ENCODE measurements at regions not wholly inside any gene's neighbourhood (a gene's known extent, or its start where the extent isn't known, plus 50 kb on each side); places are given as distances from the start of the nearest gene placed in this dataset.

- no peak for DNase-seq
- Mint-ChIP-seq H3K4me1 (ENCODE audit: low read depth) (no peaks in the 10 kb centered on the region), H3K9me3 (no peaks in the 10 kb centered on the region), H3K36me3 (ENCODE audit: low read depth) (no peaks in the 10 kb centered on the region), H3K27ac (no peak overlapping the region), H3K4me3 (no peak overlapping the region), H3K27me3 (ENCODE audit: insufficient read depth) (peaks cover 2% of the 10 kb centered on the region; the same call in 1 of the 2 replicates)
- TF ChIP-seq CTCF (IDR thresholded peaks at IDR 0.05), result no peak
Measured at GRCh38 chr1:71240656-71241055, 159.8 kb upstream of the ZRANB2 start.

- no peaks in the 10 kb centered on the region for H3K9me3 Mint-ChIP-seq
- no peak overlapping the region for H3K4me3 Mint-ChIP-seq
- no peak for TF ChIP-seq CTCF (IDR thresholded peaks at IDR 0.05)
- H3K27me3 Mint-ChIP-seq (ENCODE audit: insufficient read depth), result peaks cover 2% of the 10 kb centered on the region
- no peak for DNase-seq
- no peaks in the 10 kb centered on the region for H3K4me1 Mint-ChIP-seq (ENCODE audit: low read depth)
- H3K27ac Mint-ChIP-seq, result no peak overlapping the region
- H3K36me3 Mint-ChIP-seq (ENCODE audit: low read depth), result no peaks in the 10 kb centered on the region
Measured at GRCh38 chr1:71236503-71236902, 155.7 kb upstream of the ZRANB2 start.

- no peak for TF ChIP-seq CTCF (IDR thresholded peaks at IDR 0.05)
- no peaks in the 10 kb centered on the region for H3K36me3 Mint-ChIP-seq (ENCODE audit: low read depth)
- H3K4me3 Mint-ChIP-seq, result no peak overlapping the region
- H3K27ac Mint-ChIP-seq, result no peak overlapping the region
- no peaks in the 10 kb centered on the region; the same call in 1 of the 2 replicates for H3K27me3 Mint-ChIP-seq (ENCODE audit: insufficient read depth)
- H3K9me3 Mint-ChIP-seq, result no peaks in the 10 kb centered on the region
- no peaks in the 10 kb centered on the region for H3K4me1 Mint-ChIP-seq (ENCODE audit: low read depth)
- DNase-seq, result no peak
Measured at GRCh38 chr1:71233645-71234044, 152.8 kb upstream of the ZRANB2 start.

DNA sequence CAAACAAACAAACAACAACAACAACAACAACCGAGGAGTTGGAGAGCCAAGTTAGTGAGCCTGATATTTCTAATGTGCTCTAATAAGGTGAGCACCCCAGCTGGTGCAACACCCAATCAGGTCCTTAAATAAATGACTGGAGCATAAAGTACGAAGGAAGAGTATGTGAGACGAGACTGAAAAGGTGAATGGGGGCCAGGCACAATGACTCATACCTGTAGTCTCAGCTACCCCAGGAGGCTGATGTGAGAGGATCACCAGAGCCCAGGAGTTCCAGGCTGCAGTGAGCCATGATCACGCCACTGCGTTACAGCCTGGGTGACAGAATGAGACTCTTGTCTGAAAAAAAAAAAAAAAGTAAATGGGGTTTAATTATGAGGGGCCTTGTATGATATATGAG is 152.0 kb upstream of the ZRANB2 start:
- Mint-ChIP-seq H3K27ac (no peak overlapping the region), H3K4me1 (ENCODE audit: low read depth) (no peaks in the 10 kb centered on the region), H3K4me3 (no peak overlapping the region), H3K27me3 (ENCODE audit: insufficient read depth) (no peaks in the 10 kb centered on the region; the same call in 1 of the 2 replicates), H3K36me3 (ENCODE audit: low read depth) (no peaks in the 10 kb centered on the region), H3K9me3 (no peaks in the 10 kb centered on the region)
- DNase-seq, result no peak
- no peak for TF ChIP-seq CTCF (IDR thresholded peaks at IDR 0.05)

DNA sequence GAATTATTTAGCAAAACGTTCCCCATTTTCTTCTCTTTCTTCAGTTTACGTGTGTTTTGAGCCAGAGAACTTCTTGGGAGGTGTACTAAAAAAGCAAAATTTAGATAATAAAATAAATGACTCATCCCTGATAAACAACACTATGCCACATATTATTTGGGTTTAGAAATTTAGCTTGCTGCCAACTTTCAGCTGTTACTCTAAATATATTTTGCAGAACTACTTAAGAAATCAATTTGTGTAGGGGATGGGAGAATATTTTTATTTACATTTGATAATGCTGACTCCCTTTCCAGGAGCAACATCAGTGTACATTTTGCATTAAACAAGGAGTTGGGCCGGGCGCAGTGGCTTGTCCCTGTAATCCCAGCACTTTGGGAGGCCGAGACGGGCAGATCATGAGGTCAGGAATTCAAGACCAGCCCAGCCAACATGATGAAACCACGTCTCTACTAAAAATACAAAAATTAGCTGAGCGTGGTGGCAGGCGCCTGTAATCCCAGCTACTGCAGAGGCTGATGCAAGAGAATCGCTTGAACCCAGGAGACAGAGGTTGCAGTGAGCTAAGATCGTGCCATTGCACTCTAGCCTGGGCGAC is 151.4 kb upstream of the ZRANB2 start:
- Mint-ChIP-seq H3K27ac (no peak overlapping the region), H3K27me3 (ENCODE audit: insufficient read depth) (no peaks in the 10 kb centered on the region; the same call in 1 of the 2 replicates), H3K4me3 (no peak overlapping the region)

More for the DNA sequence above, 151.4 kb upstream of the ZRANB2 start:
- DNase-seq, result no peak
- no peaks in the 10 kb centered on the region for H3K9me3 Mint-ChIP-seq
- H3K36me3 Mint-ChIP-seq (ENCODE audit: low read depth), result no peaks in the 10 kb centered on the region
- no peaks in the 10 kb centered on the region for H3K4me1 Mint-ChIP-seq (ENCODE audit: low read depth)
- no peak for TF ChIP-seq CTCF (IDR thresholded peaks at IDR 0.05)
